Astrocyte of the cerebellum (primary cell): ENCODE measurements at regions not wholly inside any gene's neighbourhood (a gene's known extent, or its start where the extent isn't known, plus 50 kb on each side); places are given as distances from the start of the nearest gene placed in this dataset.

Experiments
- DNase-seq: peaks from one replicate; pipeline ENCODE4 v3.0.0-alpha.2; 2011; ENCODE audit warnings: low read depth
- H3K4me3 ChIP-seq: 2 replicates; pipeline ENCODE4 v1.5.1; 2011; ENCODE audit warnings: mild to moderate bottlenecking, low read depth, low read length, moderate library complexity
- CTCF ChIP-seq: IDR thresholded peaks from 2 replicates; pipeline ENCODE4 v1.5.1; 2012; ENCODE audit warnings: low read length, low read depth, moderate library complexity, mild to moderate bottlenecking; ENCODE audit errors: missing control alignments
- in situ Hi-C: cut with HindIII; loops from 2 replicates; pipeline ENCODE4 v1.10.0; 2017; ENCODE audit warnings: low sequenced_read_pairs

DNA sequence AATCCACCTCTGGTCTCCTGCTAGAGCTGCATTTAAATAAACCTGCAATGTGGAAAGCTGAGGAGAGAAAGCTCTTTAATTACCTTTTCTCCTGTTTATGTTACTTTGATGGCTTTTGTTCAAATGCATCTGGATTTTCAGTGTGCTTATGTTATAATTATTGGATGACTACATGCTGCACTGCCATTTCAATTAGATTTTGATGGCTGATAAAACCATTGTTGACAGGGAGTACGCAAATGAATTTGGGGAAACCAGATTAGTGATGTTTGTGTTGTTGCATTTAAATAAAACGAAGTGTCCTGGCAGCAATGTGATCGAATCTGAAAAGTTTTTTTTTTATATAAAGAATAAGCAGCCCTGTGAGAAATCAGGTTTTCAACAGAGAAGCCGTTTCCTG lies 799.8 kb downstream of the DIAPH3 start:
- no peak for DNase-seq
- no peak overlapping the region for H3K4me3 ChIP-seq
- TF ChIP-seq CTCF = no peak
- in situ Hi-C loops = no loop called here

DNA sequence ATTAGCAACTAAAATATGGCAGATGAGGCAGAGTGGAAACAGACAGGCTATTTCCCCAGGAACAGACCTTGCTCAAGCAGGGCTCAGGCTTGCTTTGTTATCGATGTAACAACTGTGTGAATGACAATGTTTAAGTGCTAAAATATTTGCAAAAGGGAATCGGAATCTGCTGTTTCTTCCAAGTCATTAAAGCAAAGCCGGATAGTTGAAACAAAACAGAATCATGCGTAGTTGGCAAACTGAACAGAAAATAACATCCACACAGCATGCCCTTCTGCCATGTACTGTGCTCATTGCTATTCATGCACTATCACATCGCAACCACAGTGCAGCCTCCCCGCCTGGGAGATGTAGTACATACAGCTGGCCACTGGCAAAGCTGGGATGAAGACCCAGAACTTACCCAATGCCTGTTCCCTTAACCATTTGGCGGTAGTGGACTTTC lies 799.1 kb downstream of the DIAPH3 start:
- DNase-seq = no peak
- H3K4me3 ChIP-seq = no peak overlapping the region
- in situ Hi-C loops = no loop called here
- no peak for TF ChIP-seq CTCF

GRCh38 chr13:59367467-59367866 lies 796.3 kb downstream of the DIAPH3 start:
- TF ChIP-seq CTCF = no peak

GRCh38 chr13:59367904-59368303 lies 795.8 kb downstream of the DIAPH3 start:
- in situ Hi-C loops = no loop called here
- TF ChIP-seq CTCF = no peak

More at GRCh38 chr13:59367467-59367866, 796.3 kb downstream of the DIAPH3 start:
- H3K4me3 ChIP-seq = no peak overlapping the region
- in situ Hi-C loops = no loop called here
- DNase-seq = no peak

DNA sequence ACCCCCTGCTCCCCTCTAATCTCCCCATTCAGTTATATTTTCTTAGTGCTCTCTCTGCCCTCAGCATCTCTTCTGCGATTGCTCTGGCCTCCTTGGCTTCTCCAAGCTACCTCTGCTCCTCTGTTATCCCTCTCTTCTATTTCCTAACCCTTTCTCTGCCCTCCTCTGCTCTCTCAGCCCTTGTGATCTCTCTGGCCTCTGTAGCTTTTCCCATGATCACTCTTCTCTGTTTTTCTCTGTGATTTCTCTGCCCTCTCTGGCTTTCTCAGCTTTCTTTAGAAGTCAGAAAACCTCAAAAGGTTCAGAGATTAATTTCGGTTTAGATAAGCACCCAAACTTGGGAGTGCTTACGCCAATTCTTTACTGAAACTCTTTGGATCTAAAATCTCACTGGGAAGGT lies 795.0 kb downstream of the DIAPH3 start:
- no peak for TF ChIP-seq CTCF
- DNase-seq = no peak
- in situ Hi-C loops = no loop called here
- H3K4me3 ChIP-seq = no peak overlapping the region

More at GRCh38 chr13:59367904-59368303, 795.8 kb downstream of the DIAPH3 start:
- DNase-seq = no peak
- no peak overlapping the region for H3K4me3 ChIP-seq

DNA sequence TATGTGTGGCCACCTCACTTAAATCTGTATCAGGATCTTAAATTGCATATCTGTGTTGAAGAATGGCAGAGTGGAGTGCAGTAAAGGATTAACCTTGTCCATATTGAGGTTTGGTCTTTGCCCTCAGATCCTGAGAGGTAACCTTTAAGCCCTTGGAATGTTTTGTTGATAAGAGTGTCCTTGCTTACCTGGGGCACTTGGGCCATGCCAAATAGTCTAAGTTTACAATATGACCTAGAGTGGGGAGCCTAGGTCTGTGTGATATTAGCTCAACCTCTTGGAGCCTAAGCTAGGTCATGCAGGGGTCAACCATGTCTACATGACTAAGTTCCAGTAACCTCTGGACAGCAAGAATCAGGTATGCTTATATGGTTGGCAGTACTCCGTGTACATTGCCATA lies 792.5 kb downstream of the DIAPH3 start:
- H3K4me3 ChIP-seq = no peak overlapping the region
- TF ChIP-seq CTCF = no peak
- DNase-seq = no peak
- in situ Hi-C loops = no loop called here

- in situ Hi-C loops = no loop called here
- no peak for TF ChIP-seq CTCF
- H3K4me3 ChIP-seq = no peak overlapping the region
- no peak for DNase-seq
Measured at GRCh38 chr13:59373341-59373740, 790.4 kb downstream of the DIAPH3 start.
